GM04504 (cell line): ENCODE measurements at regions not wholly inside any gene's neighbourhood (a gene's known extent, or its start where the extent isn't known, plus 50 kb on each side); places are given as distances from the start of the nearest gene placed in this dataset.
"Not testable (repeated sequence)": the region's sequence is repeated elsewhere in the genome, so short reads cannot be mapped to it uniquely, and the experiment has no call there.

Experiments
- DNase-seq: peaks from one replicate; pipeline ENCODE4 v3.0.0-alpha.2; 2012; ENCODE audit warnings: low read depth

GRCh38 chr9:85202596-85202995 lies 533.1 kb downstream of the NTRK2 start:
- no peak for DNase-seq

- no peak for DNase-seq
Observed at GRCh38 chr9:85200726-85201404, 531.3 kb downstream of the NTRK2 start.

GRCh38 chr9:85199866-85200495 lies 530.5 kb downstream of the NTRK2 start:
- DNase-seq, result no peak

GRCh38 chr9:85192750-85193149 lies 523.2 kb downstream of the NTRK2 start:
- DNase-seq, result no peak

DNA sequence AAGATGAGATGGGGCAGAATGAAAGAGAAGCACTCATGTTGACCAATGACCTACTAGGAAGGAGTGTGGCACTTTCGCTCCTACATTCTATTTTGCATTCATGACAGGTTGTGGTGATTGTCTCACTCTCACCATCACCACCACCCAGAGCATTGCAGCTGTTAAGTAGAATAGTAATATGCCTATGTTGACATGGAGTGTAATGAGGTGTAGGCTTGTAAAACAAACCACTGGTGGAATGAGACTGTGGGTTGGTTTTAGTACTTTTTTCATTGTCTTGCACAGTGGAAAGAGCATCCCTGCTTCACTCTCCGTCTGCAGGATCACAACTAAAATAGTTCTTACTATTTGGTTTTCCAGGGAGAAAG lies 516.7 kb downstream of the NTRK2 start:
- DNase-seq, result no peak

GRCh38 chr9:85185486-85186217 lies 516.1 kb downstream of the NTRK2 start:
- DNase-seq, result no peak

DNA sequence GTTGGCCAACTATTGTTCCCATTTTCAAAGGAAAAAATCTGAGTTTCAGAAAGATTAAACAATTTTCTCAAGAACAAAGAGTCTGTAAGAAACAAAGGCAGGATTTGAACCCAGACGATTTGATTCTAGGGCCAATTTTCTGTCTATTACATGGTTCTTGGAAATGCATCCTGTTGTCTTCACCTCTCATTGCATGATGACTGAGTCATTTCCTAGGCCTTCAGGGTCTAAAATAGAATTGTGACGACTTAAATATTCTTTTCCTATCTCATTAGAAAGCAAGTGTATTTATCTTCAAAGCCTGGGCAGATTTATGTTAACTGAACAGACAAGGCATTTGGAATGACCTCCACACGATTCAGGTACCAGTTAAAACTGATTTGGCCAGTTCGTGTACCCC lies 512.9 kb downstream of the NTRK2 start:
- DNase-seq, result no peak

DNA sequence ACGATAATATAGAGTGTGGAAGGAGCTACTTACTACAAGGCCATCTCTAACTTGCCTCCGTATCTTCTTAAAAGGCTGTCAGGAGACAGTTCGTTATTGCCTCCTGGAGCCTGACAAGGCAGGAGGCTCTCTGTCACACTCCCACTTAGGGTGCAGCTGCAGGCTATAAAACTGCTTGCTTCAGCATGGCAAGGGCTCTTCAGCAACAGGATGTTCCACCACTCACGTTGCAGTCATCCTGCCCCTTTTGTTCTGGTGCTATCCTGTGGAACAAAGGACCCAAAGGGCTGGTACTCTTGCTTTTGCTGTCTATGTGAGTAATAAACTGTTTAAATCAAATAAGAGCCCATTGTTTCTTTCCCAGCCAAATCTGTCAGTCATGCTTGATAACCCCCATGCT lies 508.9 kb downstream of the NTRK2 start:
- no peak for DNase-seq

DNA sequence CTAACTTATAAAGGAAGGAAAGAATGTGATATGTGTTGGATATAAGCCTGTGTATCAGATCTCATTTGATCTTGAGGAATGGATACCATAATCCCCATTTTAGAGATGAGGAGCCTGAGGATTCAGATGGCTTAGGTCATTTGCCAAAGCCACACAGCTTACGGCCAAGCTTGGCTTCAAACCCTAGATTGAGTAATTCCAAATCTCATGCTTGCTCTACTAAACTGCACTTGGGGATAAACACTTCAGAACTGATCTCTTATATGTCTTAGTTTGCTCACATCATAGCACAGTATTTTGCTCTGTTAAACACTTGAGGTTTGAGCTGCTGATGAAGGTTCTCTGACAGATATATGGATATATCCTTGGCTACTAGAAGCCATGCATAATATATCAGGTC lies 504.4 kb downstream of the NTRK2 start:
- no peak for DNase-seq

DNA sequence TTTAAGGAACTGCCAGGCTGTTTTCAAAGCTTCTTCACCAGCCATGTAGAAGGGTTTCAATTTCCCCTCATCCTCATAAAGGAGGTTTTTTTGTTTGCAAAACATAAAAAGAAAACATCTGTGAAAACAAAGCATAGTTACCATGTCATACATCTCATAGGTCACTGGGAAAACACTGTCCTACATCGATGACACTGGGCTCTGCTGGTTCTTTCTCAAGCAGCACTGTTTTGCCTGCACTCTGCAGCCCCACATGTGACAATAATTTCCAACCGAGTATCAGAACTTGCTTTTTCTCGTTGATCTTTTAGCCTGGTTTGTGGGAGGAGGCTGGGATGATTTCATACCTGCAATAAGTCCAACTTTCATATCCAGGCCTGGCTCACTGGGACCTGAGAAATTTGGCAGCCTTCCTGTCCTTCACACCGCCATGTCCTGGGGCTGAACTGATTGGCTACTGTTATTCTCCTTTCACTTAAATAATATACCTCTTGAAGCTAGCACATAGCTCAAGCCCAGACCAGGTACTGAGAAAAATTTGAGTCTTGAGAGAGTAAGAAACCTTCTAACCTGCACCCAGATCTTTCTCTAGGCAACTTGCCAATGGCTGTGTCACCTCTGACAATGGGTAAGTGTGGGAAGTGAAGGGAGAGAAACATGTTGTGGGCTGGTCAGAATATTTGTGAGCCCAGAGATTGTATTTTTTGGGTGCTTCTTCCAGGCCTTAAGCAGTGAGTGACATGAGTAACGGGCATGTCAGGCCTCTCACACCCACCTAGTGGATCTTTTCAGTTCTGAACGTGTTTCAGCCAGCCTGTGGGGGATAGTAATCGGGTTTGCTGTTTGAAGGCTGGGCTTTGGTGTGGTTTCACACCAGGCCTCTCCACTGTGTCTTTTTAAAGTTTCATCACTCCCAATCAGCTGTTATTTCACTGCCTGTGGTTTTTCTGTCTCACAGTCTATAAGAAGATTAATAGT lies 502.8 kb downstream of the NTRK2 start:
- no peak for DNase-seq

DNA sequence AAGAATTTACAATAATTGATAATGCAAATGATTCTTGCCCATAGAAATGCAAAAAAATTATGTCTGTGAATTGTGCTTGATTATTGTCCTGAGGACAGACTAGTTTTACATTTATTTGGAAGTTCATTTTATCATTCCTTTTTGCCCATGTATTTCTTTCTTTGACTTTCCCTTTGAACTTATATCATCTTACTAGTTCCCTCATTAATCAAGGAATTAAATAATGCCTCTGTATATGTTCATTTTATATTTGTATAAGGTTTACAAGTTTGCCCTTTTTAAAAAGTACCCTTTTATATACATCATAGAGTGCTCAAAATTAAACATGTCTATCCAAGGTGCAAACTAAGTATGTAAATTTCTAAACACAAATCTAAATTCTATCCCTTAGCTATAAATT lies 501.6 kb downstream of the NTRK2 start:
- DNase-seq, result no peak

- no peak for DNase-seq
Observed at GRCh38 chr9:85168412-85168811, 498.9 kb downstream of the NTRK2 start.

DNA sequence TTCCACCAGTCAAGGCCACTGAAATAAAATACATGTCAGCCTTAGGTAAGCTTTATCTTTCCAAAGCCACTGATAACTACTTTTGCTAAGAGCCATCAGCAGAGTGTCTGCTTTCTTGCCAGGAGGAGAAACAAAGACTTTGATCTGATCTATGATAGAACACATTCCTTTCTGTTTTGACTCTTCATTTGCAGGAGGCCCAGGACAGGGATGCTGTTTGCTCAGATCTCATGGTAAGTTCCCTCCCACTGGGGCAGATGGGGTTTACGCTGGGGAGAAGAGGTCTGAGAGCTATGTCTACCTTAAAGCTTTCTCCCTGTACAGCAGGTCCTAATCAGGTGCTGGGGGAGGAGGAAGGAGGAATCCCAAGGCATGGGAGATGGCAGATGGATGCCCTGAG lies 497.6 kb downstream of the NTRK2 start:
- no peak for DNase-seq

- no peak for DNase-seq
Observed at GRCh38 chr9:85163825-85164224, 494.3 kb downstream of the NTRK2 start.

DNA sequence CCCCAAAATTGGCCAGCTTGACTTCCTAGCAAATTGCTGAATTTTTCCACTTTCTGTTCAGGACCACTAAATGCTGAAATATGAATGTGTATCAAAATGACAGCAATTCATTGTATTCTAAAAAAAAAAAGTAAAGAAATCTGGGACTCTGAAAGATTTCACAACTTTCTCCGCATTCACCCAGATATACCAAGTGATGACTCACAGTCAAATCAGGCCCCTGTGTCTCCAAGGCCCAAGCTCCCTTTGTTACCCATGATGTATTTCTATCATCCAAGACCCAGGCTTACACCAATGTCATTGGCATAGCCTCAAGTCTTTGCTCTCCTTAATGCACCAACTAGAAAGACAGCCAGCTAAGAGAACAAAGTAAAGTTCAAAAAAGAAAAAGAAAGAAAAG lies 493.9 kb downstream of the NTRK2 start:
- DNase-seq, result no peak

- DNase-seq, result no peak
Observed at GRCh38 chr9:85162822-85163221, 493.3 kb downstream of the NTRK2 start.

GRCh38 chr9:85160944-85161343 lies 491.4 kb downstream of the NTRK2 start:
- not testable (repeated sequence) for DNase-seq

DNA sequence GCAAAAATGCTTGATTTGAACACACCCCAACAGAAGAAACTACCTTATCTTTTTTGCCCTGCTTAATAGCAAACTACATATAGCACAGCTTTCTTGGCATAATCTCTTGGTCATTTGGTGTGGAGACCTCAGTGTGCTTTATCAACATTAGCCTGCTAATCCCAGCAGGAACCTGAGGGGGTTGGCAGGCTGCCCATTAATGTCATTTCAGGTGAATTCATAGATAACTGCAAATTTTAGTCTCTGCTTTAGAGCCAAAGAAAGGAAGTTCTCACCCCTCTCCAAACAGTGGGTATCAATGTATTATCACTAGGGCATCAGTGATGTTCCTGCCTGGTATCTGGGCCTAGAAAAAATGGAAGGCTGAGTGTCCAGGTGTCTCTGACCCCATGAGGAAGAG lies 489.0 kb downstream of the NTRK2 start:
- DNase-seq, result no peak

GRCh38 chr9:85157772-85158171 lies 488.2 kb downstream of the NTRK2 start:
- no peak for DNase-seq

- no peak for DNase-seq
Observed at GRCh38 chr9:85156652-85157051, 487.1 kb downstream of the NTRK2 start.

GRCh38 chr9:85155352-85155751 lies 485.8 kb downstream of the NTRK2 start:
- DNase-seq, result no peak

DNA sequence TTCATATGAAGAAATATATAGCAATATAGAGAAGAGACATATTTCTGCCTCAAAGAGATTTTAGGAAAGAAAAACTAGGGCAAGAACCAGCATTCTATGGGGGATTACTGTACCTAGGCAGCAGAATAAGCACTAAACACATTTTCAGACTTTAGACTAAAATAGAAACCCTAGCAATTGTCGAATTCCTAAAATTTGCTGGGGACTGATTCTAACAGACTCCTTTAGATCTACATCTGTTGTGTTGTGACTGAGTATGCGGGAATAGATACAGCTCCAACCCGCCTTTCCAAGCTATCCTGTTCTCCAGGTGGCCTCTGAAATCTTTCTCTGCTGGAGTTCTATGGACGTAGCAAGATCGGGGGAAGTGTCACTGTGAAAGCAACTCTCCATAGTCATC lies 482.2 kb downstream of the NTRK2 start:
- DNase-seq, result no peak
